ENCODE measurements at regions not wholly inside any gene's neighbourhood (a gene's known extent, or its start where the extent isn't known, plus 50 kb on each side); places are given as distances from the start of the nearest gene placed in this dataset.

DNA sequence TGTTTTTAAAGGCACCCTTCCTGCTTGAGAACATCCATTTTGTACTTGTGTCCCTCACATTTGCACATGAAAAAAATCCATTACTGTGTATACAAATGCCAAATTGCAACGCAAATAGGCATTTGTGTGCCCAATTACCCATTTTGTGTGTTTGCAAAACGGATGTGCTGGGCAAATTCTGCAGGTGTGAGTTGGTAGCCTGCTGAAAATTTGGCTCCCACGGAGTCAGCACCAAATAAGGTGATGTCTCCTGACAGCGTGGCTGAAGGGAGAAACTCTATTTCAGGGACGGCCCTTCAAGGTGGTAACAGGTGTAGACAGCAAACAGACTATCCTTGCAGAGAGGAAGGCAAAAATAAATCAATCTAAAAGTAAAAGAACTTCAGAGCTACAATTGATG is 661.1 kb downstream of the BCL11A start:
- no peak for TF ChIP-seq POLR2A (IDR thresholded peaks at IDR 0.05)
- no peak for TF ChIP-seq CTCF (IDR thresholded peaks at IDR 0.05)

Data from Peyer's patch (tissue), 4 donors.